K562 (cell line): ENCODE measurements at regions not wholly inside any gene's neighbourhood (a gene's known extent, or its start where the extent isn't known, plus 50 kb on each side); places are given as distances from the start of the nearest gene placed in this dataset.

Experiments
- CAMTA2 ChIP-seq: fragments of 250-450 bp; sonication (Bioruptor Pico); conservative IDR thresholded peaks from 2 replicates; pipeline ENCODE4 v1.5.1; 2022
- CTCF ChIP-seq, 3 experiments: IDR thresholded peaks in 2 of 3; conservative IDR thresholded peaks in 1 of 3; 2 replicates each; pipeline ENCODE4 v1.5.1; 2011 to 2012; ENCODE audit warnings: low read length in 3 of 3, mild to moderate bottlenecking in 3 of 3, control low read depth in 2 of 3, improper control_type of control experiment in 1 of 3, inconsistent platforms in 1 of 3, low read depth in 1 of 3, mixed read lengths in 1 of 3, moderate library complexity in 1 of 3; ENCODE audit not compliant: insufficient read depth in 2 of 3
- CUX1 ChIP-seq: fragments of 200-800 bp; sonication (Bioruptor generic); IDR thresholded peaks from 2 replicates; pipeline ENCODE4 v1.6.1; 2016; ENCODE audit warnings: missing genetic modification characterization, missing compliant biosample characterization
- MXI1 ChIP-seq: IDR thresholded peaks from 2 replicates; pipeline ENCODE4 v1.6.1; 2011; ENCODE audit warnings: low read depth, mild to moderate bottlenecking, improper control_type of control experiment, low read length
- RCOR1 ChIP-seq, 2 experiments: IDR thresholded peaks; 2 replicates each; pipeline ENCODE4 v1.6.1; 2012; ENCODE audit warnings: low read depth in 2 of 2, low read length in 2 of 2, borderline replicate concordance in 1 of 2, improper control_type of control experiment in 1 of 2
- SETDB1 ChIP-seq: IDR thresholded peaks from one replicate; pipeline ENCODE4 v1.6.1; 2012; ENCODE audit warnings: low read length, control low read depth, inconsistent platforms
- SMARCA4 ChIP-seq: fragments of 450-650 bp; IDR thresholded peaks from 2 replicates; pipeline ENCODE4 v1.6.1; 2016
- SMC3 ChIP-seq: conservative IDR thresholded peaks from 2 replicates; pipeline ENCODE4 v1.6.1; 2011; ENCODE audit warnings: low read depth, low read length, improper control_type of control experiment; ENCODE audit not compliant: insufficient read depth
- YY1 ChIP-seq, 3 experiments: IDR thresholded peaks; 2 replicates each; pipeline ENCODE4 v1.6.1; 2011; ENCODE audit warnings: low read length in 2 of 3, mild to moderate bottlenecking in 2 of 3, moderate library complexity in 2 of 3, borderline replicate concordance in 1 of 3, control low read depth in 1 of 3, low read depth in 1 of 3; ENCODE audit not compliant: insufficient read depth in 3 of 3, insufficient replicate concordance in 2 of 3, control insufficient read depth in 1 of 3, insufficient read length in 1 of 3; ENCODE audit errors: extremely low read depth in 1 of 3
- ZBTB11 ChIP-seq, 3 experiments: fragments of 200-800 bp in 1 of 3; fragments of 250-450 bp in 1 of 3; fragments of 450-650 bp in 1 of 3; sonication (Bioruptor Pico) in 1 of 3; sonication (Bioruptor generic) in 1 of 3; formaldehyde crosslinking in 1 of 3; IDR thresholded peaks; 2 replicates each; pipeline versions ENCODE4 v1.6.1 to v1.8.0; 2016 to 2022; ENCODE audit warnings: mild to moderate bottlenecking in 2 of 3, missing genetic modification characterization in 2 of 3, missing compliant biosample characterization in 1 of 3, moderate library complexity in 1 of 3
- ZNF518B ChIP-seq: fragments of 250-450 bp; sonication (Bioruptor Pico); IDR thresholded peaks from 2 replicates; pipeline ENCODE4 v1.5.0; 2021; ENCODE audit warnings: mild to moderate bottlenecking, moderate library complexity
- TF ChIP-seq, protein P1 (sequence below): fragments of 250-450 bp; sonication (Bioruptor Pico); IDR thresholded peaks from 2 replicates; pipeline ENCODE4 v1.8.0; 2021; ENCODE audit warnings: mild to moderate bottlenecking, moderate library complexity
- TF ChIP-seq, protein P2 (sequence below): fragments of 250-450 bp; sonication (Bioruptor Pico); IDR thresholded peaks from 2 replicates; pipeline ENCODE4 v1.5.1; 2021; ENCODE audit warnings: mild to moderate bottlenecking

DNA sequence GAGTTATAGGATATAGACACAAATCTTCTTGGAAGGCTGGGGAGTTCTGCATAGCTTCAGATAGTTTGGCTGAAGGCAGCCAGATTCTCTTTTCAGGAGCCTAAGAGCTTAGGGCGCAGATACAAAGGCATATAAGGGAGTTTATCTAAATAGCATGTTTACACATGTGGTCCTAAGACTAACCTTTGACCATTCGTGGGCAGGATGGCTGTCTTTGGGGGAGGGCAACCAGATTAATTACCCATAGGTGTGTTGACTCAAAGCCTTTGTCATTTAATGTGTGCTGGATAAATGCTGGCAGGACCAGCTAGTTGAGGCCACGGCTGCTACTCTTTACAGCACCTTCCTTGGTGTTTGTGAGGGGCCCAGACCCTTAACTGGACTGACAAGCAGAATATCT, 71.8 kb downstream of the IER5 start:
- TF ChIP-seq CTCF (IDR thresholded peaks at IDR 0.05 in 2 of 3, conservative IDR thresholded peaks at IDR 0.05 in 1 of 3; ENCODE audit: insufficient read depth in 2 of 3, low read depth in 1 of 3, low read length in 3 of 3) (no peak), YY1 (IDR thresholded peaks at IDR 0.05; ENCODE audit: borderline replicate concordance in 1 of 3, control insufficient read depth in 1 of 3, extremely low read depth in 1 of 3, insufficient read depth in 3 of 3, insufficient read length in 1 of 3, insufficient replicate concordance in 2 of 3, low read depth in 1 of 3, low read length in 2 of 3) (no peak), ZBTB11 (CRISPR knock-in tag; IDR thresholded peaks at IDR 0.05) (no peak), CUX1 (CRISPR knock-in tag) (no peak), SETDB1 (no peak), SMARCA4 (0 out of 2 replicates have a peak, but pooled peaks have one; percentile 15), SMC3 (no peak), RCOR1 (IDR thresholded peaks at IDR 0.05; ENCODE audit: borderline replicate concordance in 1 of 2, low read depth in 2 of 2, low read length in 2 of 2) (peak in 1 of 2 experiments; percentile 74; a peak in 2 of 4 replicates), ZNF518B (no peak), CAMTA2 (no peak), MXI1 (no peak)
- TF ChIP-seq, protein P1, sequence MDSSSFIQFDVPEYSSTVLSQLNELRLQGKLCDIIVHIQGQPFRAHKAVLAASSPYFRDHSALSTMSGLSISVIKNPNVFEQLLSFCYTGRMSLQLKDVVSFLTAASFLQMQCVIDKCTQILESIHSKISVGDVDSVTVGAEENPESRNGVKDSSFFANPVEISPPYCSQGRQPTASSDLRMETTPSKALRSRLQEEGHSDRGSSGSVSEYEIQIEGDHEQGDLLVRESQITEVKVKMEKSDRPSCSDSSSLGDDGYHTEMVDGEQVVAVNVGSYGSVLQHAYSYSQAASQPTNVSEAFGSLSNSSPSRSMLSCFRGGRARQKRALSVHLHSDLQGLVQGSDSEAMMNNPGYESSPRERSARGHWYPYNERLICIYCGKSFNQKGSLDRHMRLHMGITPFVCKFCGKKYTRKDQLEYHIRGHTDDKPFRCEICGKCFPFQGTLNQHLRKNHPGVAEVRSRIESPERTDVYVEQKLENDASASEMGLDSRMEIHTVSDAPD (CRISPR knock-in tag), result no peak
- TF ChIP-seq, protein P2, sequence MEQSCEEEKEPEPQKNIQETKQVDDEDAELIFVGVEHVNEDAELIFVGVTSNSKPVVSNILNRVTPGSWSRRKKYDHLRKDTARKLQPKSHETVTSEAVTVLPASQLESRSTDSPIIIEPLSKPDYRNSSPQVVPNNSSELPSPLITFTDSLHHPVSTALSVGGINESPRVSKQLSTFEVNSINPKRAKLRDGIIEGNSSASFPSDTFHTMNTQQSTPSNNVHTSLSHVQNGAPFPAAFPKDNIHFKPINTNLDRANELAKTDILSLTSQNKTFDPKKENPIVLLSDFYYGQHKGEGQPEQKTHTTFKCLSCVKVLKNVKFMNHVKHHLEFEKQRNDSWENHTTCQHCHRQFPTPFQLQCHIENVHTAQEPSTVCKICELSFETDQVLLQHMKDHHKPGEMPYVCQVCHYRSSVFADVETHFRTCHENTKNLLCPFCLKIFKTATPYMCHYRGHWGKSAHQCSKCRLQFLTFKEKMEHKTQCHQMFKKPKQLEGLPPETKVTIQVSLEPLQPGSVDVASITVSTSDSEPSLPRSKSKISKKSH (CRISPR knock-in tag), result no peak
